HepG2 (cell line): ENCODE measurements at regions not wholly inside any gene's neighbourhood (a gene's known extent, or its start where the extent isn't known, plus 50 kb on each side); places are given as distances from the start of the nearest gene placed in this dataset.

Source experiments
- BHLHE40 ChIP-seq: IDR thresholded peaks from 2 replicates; pipeline ENCODE4 v1.6.1; 2011; ENCODE audit warnings: low read length, improper control_type of control experiment
- CTCF ChIP-seq: sonication (generic); formaldehyde crosslinking; IDR thresholded peaks from 2 replicates; pipeline ENCODE4 v1.5.0; 2020; ENCODE audit warnings: mild to moderate bottlenecking, missing genetic modification reagents, moderate library complexity
- EZH2 ChIP-seq: conservative IDR thresholded peaks from 2 replicates; pipeline ENCODE4 v1.6.1; 2012; ENCODE audit warnings: mild to moderate bottlenecking, low read depth, low read length, moderate library complexity
- IRF2 ChIP-seq: IDR thresholded peaks from 2 replicates; pipeline ENCODE4 v1.6.1; 2018; ENCODE audit warnings: missing genetic modification reagents, missing compliant biosample characterization
- RAD51 ChIP-seq: fragments of 450-650 bp; IDR thresholded peaks from 2 replicates; pipeline ENCODE4 v1.6.1; 2016; ENCODE audit warnings: borderline replicate concordance
- TAF1 ChIP-seq: sonication (generic); formaldehyde crosslinking; IDR thresholded peaks from 2 replicates; pipeline ENCODE4 v1.4.0; 2020; ENCODE audit warnings: missing genetic modification reagents
- ZSCAN25 ChIP-seq: sonication (generic); formaldehyde crosslinking; IDR thresholded peaks from 2 replicates; pipeline ENCODE4 v1.8.0; 2022; ENCODE audit warnings: mild to moderate bottlenecking, missing genetic modification reagents
- ZZZ3 ChIP-seq: sonication (generic); formaldehyde crosslinking; IDR thresholded peaks from 2 replicates; pipeline ENCODE4 v1.4.0; 2020; ENCODE audit warnings: missing genetic modification reagents, mild to moderate bottlenecking, borderline replicate concordance
- TF ChIP-seq, protein P1 (sequence below): sonication (generic); formaldehyde crosslinking; IDR thresholded peaks from 2 replicates; pipeline ENCODE4 v1.5.0; 2020; ENCODE audit warnings: mild to moderate bottlenecking, missing genetic modification reagents
- TF ChIP-seq, protein P2 (sequence below): sonication (generic); formaldehyde crosslinking; IDR thresholded peaks from 2 replicates; pipeline ENCODE4 v1.8.1; 2023; ENCODE audit warnings: mild to moderate bottlenecking, missing genetic modification reagents
- TF ChIP-seq, protein P3 (sequence below): sonication (generic); formaldehyde crosslinking; IDR thresholded peaks from 2 replicates; pipeline ENCODE4 v1.9.0; 2021; ENCODE audit warnings: missing genetic modification reagents, mild to moderate bottlenecking, borderline replicate concordance

- TF ChIP-seq ZZZ3 (CRISPR knock-in tag), result no peak
- no peak for TF ChIP-seq BHLHE40
- TF ChIP-seq, protein P1, sequence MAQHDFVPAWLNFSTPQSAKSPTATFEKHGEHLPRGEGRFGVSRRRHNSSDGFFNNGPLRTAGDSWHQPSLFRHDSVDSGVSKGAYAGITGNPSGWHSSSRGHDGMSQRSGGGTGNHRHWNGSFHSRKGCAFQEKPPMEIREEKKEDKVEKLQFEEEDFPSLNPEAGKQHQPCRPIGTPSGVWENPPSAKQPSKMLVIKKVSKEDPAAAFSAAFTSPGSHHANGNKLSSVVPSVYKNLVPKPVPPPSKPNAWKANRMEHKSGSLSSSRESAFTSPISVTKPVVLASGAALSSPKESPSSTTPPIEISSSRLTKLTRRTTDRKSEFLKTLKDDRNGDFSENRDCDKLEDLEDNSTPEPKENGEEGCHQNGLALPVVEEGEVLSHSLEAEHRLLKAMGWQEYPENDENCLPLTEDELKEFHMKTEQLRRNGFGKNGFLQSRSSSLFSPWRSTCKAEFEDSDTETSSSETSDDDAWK, result no peak
- TF ChIP-seq ZSCAN25 (CRISPR knock-in tag), result no peak
- TF ChIP-seq EZH2, result no peak
- TF ChIP-seq IRF2, result no peak
- no peak for TF ChIP-seq CTCF
- TF ChIP-seq RAD51, result no peak
- TF ChIP-seq, protein P2, sequence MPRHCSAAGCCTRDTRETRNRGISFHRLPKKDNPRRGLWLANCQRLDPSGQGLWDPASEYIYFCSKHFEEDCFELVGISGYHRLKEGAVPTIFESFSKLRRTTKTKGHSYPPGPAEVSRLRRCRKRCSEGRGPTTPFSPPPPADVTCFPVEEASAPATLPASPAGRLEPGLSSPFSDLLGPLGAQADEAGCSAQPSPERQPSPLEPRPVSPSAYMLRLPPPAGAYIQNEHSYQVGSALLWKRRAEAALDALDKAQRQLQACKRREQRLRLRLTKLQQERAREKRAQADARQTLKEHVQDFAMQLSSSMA (CRISPR knock-in tag), result no peak
- no peak for TF ChIP-seq TAF1 (CRISPR knock-in tag)
- TF ChIP-seq, protein P3, sequence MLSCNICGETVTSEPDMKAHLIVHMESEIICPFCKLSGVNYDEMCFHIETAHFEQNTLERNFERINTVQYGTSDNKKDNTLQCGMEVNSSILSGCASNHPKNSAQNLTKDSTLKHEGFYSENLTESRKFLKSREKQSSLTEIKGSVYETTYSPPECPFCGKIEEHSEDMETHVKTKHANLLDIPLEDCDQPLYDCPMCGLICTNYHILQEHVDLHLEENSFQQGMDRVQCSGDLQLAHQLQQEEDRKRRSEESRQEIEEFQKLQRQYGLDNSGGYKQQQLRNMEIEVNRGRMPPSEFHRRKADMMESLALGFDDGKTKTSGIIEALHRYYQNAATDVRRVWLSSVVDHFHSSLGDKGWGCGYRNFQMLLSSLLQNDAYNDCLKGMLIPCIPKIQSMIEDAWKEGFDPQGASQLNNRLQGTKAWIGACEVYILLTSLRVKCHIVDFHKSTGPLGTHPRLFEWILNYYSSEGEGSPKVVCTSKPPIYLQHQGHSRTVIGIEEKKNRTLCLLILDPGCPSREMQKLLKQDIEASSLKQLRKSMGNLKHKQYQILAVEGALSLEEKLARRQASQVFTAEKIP (CRISPR knock-in tag), result no peak
Observed at GRCh38 chr7:65276822-65277221, 96.8 kb upstream of the ZNF92 start.
